GM12878 (cell line): ENCODE measurements at regions not wholly inside any gene's neighbourhood (a gene's known extent, or its start where the extent isn't known, plus 50 kb on each side); places are given as distances from the start of the nearest gene placed in this dataset.

Experiments
- ATAC-seq: fragments of 200-7000 bp; cut with Tn5 transposase; 3 replicates; pipeline ENCODE4 v1.9.1; 2020; ENCODE audit warnings: mild to moderate bottlenecking, moderate library complexity
- BruUV-seq: library from RNA; stranded (reverse); fragments of 400-500 nt; replicated peaks from 2 replicates; lab custom pipeline; 2021; lab: Mats Ljungman, UMichigan
- CTCF ChIA-PET: fragments of 300-600 bp; sonication (Branson Sonifier 250); formaldehyde crosslinking; extraction: SDS; loops from one replicate; lab custom pipeline; 2021; ENCODE audit warnings: inconsistent platforms; lab: Yijun Ruan, JAX
- POLR2A ChIA-PET: fragments of 350-600 bp; formaldehyde crosslinking; extraction: SDS; loops from one replicate; lab custom pipeline; 2021; ENCODE audit warnings: inconsistent platforms; lab: Charles Lee
- RAD21 ChIA-PET: fragments of 300-600 bp; sonication (Branson Sonifier 250); formaldehyde crosslinking; loops from one replicate; lab custom pipeline; 2023; ENCODE audit warnings: antibody characterized with exemption; ENCODE audit not compliant: unreplicated experiment; lab: Charles Lee
- SMC1A ChIA-PET: fragments of 300-600 bp; sonication (Branson Sonifier 250); formaldehyde crosslinking; loops from one replicate; lab custom pipeline; 2023; ENCODE audit not compliant: unreplicated experiment, uncharacterized antibody; lab: Charles Lee
- DNase-seq: peaks from one replicate; pipeline ENCODE4 v3.0.0-alpha.2; 2011; ENCODE audit warnings: low read depth, low spot score
- FAIRE-seq: peaks from 3 replicates; lab custom pipeline; 2011; peaks lifted over from hg19 to GRCh38; lab: Jason Lieb, UNC
- H2AFZ ChIP-seq: 2 replicates; pipeline ENCODE4 v1.6.0; 2011; ENCODE audit warnings: low read depth, low read length, control low read depth; ENCODE audit not compliant: control insufficient read depth
- H3K27ac ChIP-seq: 2 replicates; pipeline ENCODE4 v1.5.1; 2011; ENCODE audit warnings: control low read depth; ENCODE audit not compliant: control insufficient read depth, insufficient read depth
- H3K27me3 ChIP-seq, 2 experiments: replicated peaks in 1 of 2; 2 replicates each; pipeline versions ENCODE4 v1.6.0 to v1.6.1; 2011; ENCODE audit warnings: low read length in 1 of 2; ENCODE audit not compliant: control insufficient read depth in 2 of 2, insufficient read depth in 2 of 2
- H3K36me3 ChIP-seq, 2 experiments: 2 replicates each; pipeline ENCODE4 v1.5.1; 2011; ENCODE audit warnings: low read length in 1 of 2; ENCODE audit not compliant: control insufficient read depth in 2 of 2, insufficient read depth in 2 of 2
- H3K4me1 ChIP-seq: 2 replicates; pipeline ENCODE4 v1.6.1; 2011; ENCODE audit warnings: mild to moderate bottlenecking, low read length, moderate library complexity, mixed read lengths; ENCODE audit not compliant: control insufficient read depth, insufficient read depth
- H3K4me2 ChIP-seq: 2 replicates; pipeline ENCODE4 v1.6.0; 2011; ENCODE audit warnings: control low read depth; ENCODE audit not compliant: control insufficient read depth, insufficient read depth
- H3K4me3 ChIP-seq: fragments of 200-600 bp; sonication (generic); 2 replicates; pipeline ENCODE4 v1.5.1; 2016
- H3K79me2 ChIP-seq: 2 replicates; pipeline ENCODE4 v1.6.0; 2011; ENCODE audit warnings: low read length; ENCODE audit not compliant: control insufficient read depth, insufficient read depth
- H3K9ac ChIP-seq: 2 replicates; pipeline ENCODE4 v1.8.0; 2011; ENCODE audit warnings: low read length, control low read depth, mixed read lengths; ENCODE audit not compliant: control insufficient read depth, insufficient read depth
- H3K9me3 ChIP-seq: replicated peaks from 3 replicates; pipeline ENCODE4 v1.5.1; 2011; ENCODE audit warnings: mild to moderate bottlenecking, low read length; ENCODE audit not compliant: control insufficient read depth, insufficient read depth
- H4K20me1 ChIP-seq: 2 replicates; pipeline ENCODE4 v1.6.0; 2011; ENCODE audit not compliant: control insufficient read depth, insufficient read depth
- CBX5 ChIP-seq: sonication (generic); IDR thresholded peaks from 2 replicates; pipeline ENCODE4 v1.6.1; 2016; ENCODE audit warnings: low read depth, moderate library complexity, mild to moderate bottlenecking, inconsistent platforms
- EP300 ChIP-seq, 2 experiments: fragments of 150-350 bp in 1 of 2; IDR thresholded peaks; 2 replicates each; pipeline ENCODE4 v1.6.1; 2011 to 2012; ENCODE audit warnings: low read depth in 2 of 2, low read length in 2 of 2, borderline replicate concordance in 1 of 2, improper control_type of control experiment in 1 of 2, inconsistent platforms in 1 of 2; ENCODE audit not compliant: control insufficient read depth in 1 of 2
- KLF5 ChIP-seq: fragments of 450-650 bp; IDR thresholded peaks from 2 replicates; pipeline ENCODE4 v1.6.1; 2014; ENCODE audit warnings: mild to moderate bottlenecking; ENCODE audit not compliant: partially characterized antibody
- LARP7 ChIP-seq: fragments of 450-650 bp; IDR thresholded peaks from 2 replicates; pipeline ENCODE4 v1.6.1; 2017; ENCODE audit warnings: mild to moderate bottlenecking
- PBX3 ChIP-seq: IDR thresholded peaks from 2 replicates; pipeline ENCODE4 v1.6.1; 2011; ENCODE audit warnings: mild to moderate bottlenecking, low read depth, low read length, moderate library complexity; ENCODE audit not compliant: insufficient replicate concordance
- PRDM15 ChIP-seq: fragments of 450-650 bp; formaldehyde crosslinking; IDR thresholded peaks from 2 replicates; pipeline ENCODE4 v1.4.0; 2020; ENCODE audit warnings: mild to moderate bottlenecking, moderate library complexity
- RB1 ChIP-seq: fragments of 450-650 bp; formaldehyde crosslinking; IDR thresholded peaks from 2 replicates; pipeline ENCODE4 v1.6.1; 2017; ENCODE audit warnings: mild to moderate bottlenecking, borderline replicate concordance
- RELB ChIP-seq: fragments of 450-650 bp; IDR thresholded peaks from 2 replicates; pipeline ENCODE4 v1.6.1; 2017; ENCODE audit warnings: low read depth, mild to moderate bottlenecking, moderate library complexity
- RFX5 ChIP-seq: IDR thresholded peaks from 2 replicates; pipeline ENCODE4 v1.6.1; 2011; ENCODE audit warnings: low read depth, low read length, improper control_type of control experiment
- SMAD1 ChIP-seq: fragments of 450-650 bp; IDR thresholded peaks from 2 replicates; pipeline ENCODE4 v1.6.1; 2018; ENCODE audit warnings: mild to moderate bottlenecking, low read depth; ENCODE audit not compliant: partially characterized antibody
- in situ Hi-C: fragments of 300-500 bp; cut with MboI; formaldehyde crosslinking; loops from 9 replicates; pipeline ENCODE4 v1.14.3; 2018; ENCODE audit warnings: mixed read lengths
- intact Hi-C: fragments of 100-400 bp; cut with micrococcal nuclease; formaldehyde crosslinking; loops from one replicate; pipeline ENCODE4 v1.14.2; 2022; ENCODE audit not compliant: unreplicated experiment

- TF ChIP-seq PRDM15 (CRISPR knock-in tag): no peak
- no peak for TF ChIP-seq PBX3
- no peak for TF ChIP-seq RELB
- no peak for TF ChIP-seq EP300 (IDR thresholded peaks at IDR 0.05; ENCODE audit: borderline replicate concordance in 1 of 2, control insufficient read depth in 1 of 2, low read depth in 2 of 2, low read length in 2 of 2)
- no peak for TF ChIP-seq KLF5
These were observed 143.9 kb upstream of the NR3C1 start (continued) for GRCh38 chr5:143547342-143547741.

GRCh38 chr5:143546394-143546793, 142.9 kb upstream of the NR3C1 start:
- Histone ChIP-seq H3K36me3 (no peaks in the 10 kb centered on the region), H3K79me2 (no peaks in the 10 kb centered on the region), H3K27me3 (no peaks in the 10 kb centered on the region), H3K4me2 (no peak overlapping the region), H3K9ac (no peak overlapping the region), H3K4me1 (no peaks in the 10 kb centered on the region), H3K9me3 (peaks cover 2% of the 10 kb centered on the region; the same call in 1 of the 3 replicates), H3K27ac (no peak overlapping the region), H2AFZ (no peak overlapping the region), H4K20me1 (no peaks in the 10 kb centered on the region), H3K4me3 (no peak overlapping the region)
- ChIA-PET CTCF (no interaction called here), SMC1A (interaction anchor here (1.1 kb wide), 1 partner anchor 12 kb away, joined by 3 read pairs; no protein-coding TSS in a partner anchor), RAD21 (no interaction called here), POLR2A (no interaction called here)
- no peak for TF ChIP-seq RFX5
- TF ChIP-seq CBX5: no peak
- TF ChIP-seq LARP7: no peak
- TF ChIP-seq RB1: no peak
- TF ChIP-seq SMAD1: no peak
- in situ Hi-C loops (no loop called here), intact Hi-C loops (no loop called here)
- BruUV-seq: no TSS peak
- FAIRE-seq: no peak
- no peak for ATAC-seq
- DNase-seq: no peak
